ENCODE measurements at regions not wholly inside any gene's neighbourhood (a gene's known extent, or its start where the extent isn't known, plus 50 kb on each side); places are given as distances from the start of the nearest gene placed in this dataset.
A peak's percentile ranks its signal among the peaks of the same experiment; 100 is the strongest.

- no peak for DNase-seq
Observed at GRCh38 chr4:18860836-18861530, 839.4 kb upstream of the LCORL start.

GRCh38 chr4:18859468-18859867 lies 837.9 kb upstream of the LCORL start:
- no peak for DNase-seq

- no peak for DNase-seq
Observed at GRCh38 chr4:18858229-18858922, 836.8 kb upstream of the LCORL start.

GRCh38 chr4:18850867-18851266 lies 829.3 kb upstream of the LCORL start:
- no peak for DNase-seq

GRCh38 chr4:18847249-18847890 lies 825.8 kb upstream of the LCORL start:
- peak; percentile 27 for DNase-seq

GRCh38 chr4:18846313-18846712 lies 824.8 kb upstream of the LCORL start:
- no peak for DNase-seq

- DNase-seq, result no peak
Observed at GRCh38 chr4:18844726-18845125, 823.2 kb upstream of the LCORL start.

GRCh38 chr4:18842431-18842830 lies 820.9 kb upstream of the LCORL start:
- DNase-seq, result no peak

- no peak for DNase-seq
Observed at GRCh38 chr4:18840481-18840880, 818.9 kb upstream of the LCORL start.

GRCh38 chr4:18816228-18816895 lies 794.8 kb upstream of the LCORL start:
- no peak for DNase-seq

- DNase-seq, result no peak
Observed at GRCh38 chr4:18815779-18816173, 794.2 kb upstream of the LCORL start.

GRCh38 chr4:18815081-18815778 lies 793.7 kb upstream of the LCORL start:
- DNase-seq, result no peak

- no peak for DNase-seq
Observed at GRCh38 chr4:18813771-18814170, 792.2 kb upstream of the LCORL start.

GRCh38 chr4:18813055-18813454 lies 791.5 kb upstream of the LCORL start:
- DNase-seq, result no peak

GRCh38 chr4:18803781-18804180 lies 782.2 kb upstream of the LCORL start:
- DNase-seq, result no peak

- DNase-seq, result no peak
Observed at GRCh38 chr4:18798123-18798522, 776.6 kb upstream of the LCORL start.

GRCh38 chr4:18795794-18796193 lies 774.2 kb upstream of the LCORL start:
- DNase-seq, result no peak

- no peak for DNase-seq
Observed at GRCh38 chr4:18777190-18777930, 755.8 kb upstream of the LCORL start.

- no peak for DNase-seq
Observed at GRCh38 chr4:18767921-18768320, 746.4 kb upstream of the LCORL start.

GRCh38 chr4:18756671-18757070 lies 735.1 kb upstream of the LCORL start:
- DNase-seq, result no peak

- DNase-seq, result no peak
Observed at GRCh38 chr4:18754180-18754579, 732.6 kb upstream of the LCORL start.

Measured in renal pelvis (tissue), 1 donor.